NT2/D1 (cell line): ENCODE measurements at regions not wholly inside any gene's neighbourhood (a gene's known extent, or its start where the extent isn't known, plus 50 kb on each side); places are given as distances from the start of the nearest gene placed in this dataset.

Source experiments
- DNase-seq: peaks from one replicate; pipeline ENCODE4 v3.0.0-alpha.2; 2011; ENCODE audit warnings: low read depth, low spot score
- H3K27me3 ChIP-seq: 2 replicates; pipeline ENCODE4 v1.6.0; 2011; ENCODE audit warnings: mild to moderate bottlenecking; ENCODE audit not compliant: insufficient read length, insufficient read depth
- H3K36me3 ChIP-seq: 2 replicates; pipeline ENCODE4 v1.6.1; 2011; ENCODE audit warnings: mild to moderate bottlenecking, low read length, mixed read lengths; ENCODE audit not compliant: insufficient read depth, insufficient read length
- H3K4me1 ChIP-seq: 2 replicates; pipeline ENCODE4 v1.5.1; 2011; ENCODE audit not compliant: insufficient read depth, insufficient read length
- H3K4me3 ChIP-seq: 2 replicates; pipeline ENCODE4 v1.5.1; 2011; ENCODE audit warnings: low read depth; ENCODE audit not compliant: insufficient read length
- H3K9ac ChIP-seq: 2 replicates; pipeline ENCODE4 v1.6.0; 2011; ENCODE audit warnings: low read depth; ENCODE audit not compliant: insufficient read length
- H3K9me3 ChIP-seq: 2 replicates; pipeline ENCODE4 v1.5.1; 2011; ENCODE audit warnings: mild to moderate bottlenecking, low read length; ENCODE audit not compliant: insufficient read depth
- SUZ12 ChIP-seq: IDR thresholded peaks from 2 replicates; pipeline ENCODE4 v1.6.1; 2011; ENCODE audit not compliant: insufficient read length, insufficient read depth; ENCODE audit errors: extremely low read depth
- YY1 ChIP-seq: IDR thresholded peaks from 2 replicates; pipeline ENCODE4 v1.6.1; 2011; ENCODE audit not compliant: insufficient read length, insufficient read depth
- ZNF274 ChIP-seq: IDR thresholded peaks from 2 replicates; pipeline ENCODE4 v1.6.1; 2011; ENCODE audit warnings: mild to moderate bottlenecking, low read depth, low read length

- Histone ChIP-seq H3K4me1 (no peaks in the 10 kb centered on the region), H3K9me3 (no peaks in the 10 kb centered on the region), H3K4me3 (no peak overlapping the region), H3K9ac (no peak overlapping the region), H3K36me3 (no peaks in the 10 kb centered on the region), H3K27me3 (no peaks in the 10 kb centered on the region)
- no peak for DNase-seq
- TF ChIP-seq ZNF274: no peak
- no peak for TF ChIP-seq SUZ12
- TF ChIP-seq YY1: no peak
Measured at GRCh38 chr5:82387001-82387818, 109.1 kb upstream of the RPS23 start.

- no peak for DNase-seq
- Histone ChIP-seq H3K27me3 (no peaks in the 10 kb centered on the region), H3K36me3 (no peaks in the 10 kb centered on the region), H3K4me3 (no peak overlapping the region), H3K9ac (no peak overlapping the region), H3K4me1 (no peaks in the 10 kb centered on the region), H3K9me3 (no peaks in the 10 kb centered on the region)
- no peak for TF ChIP-seq SUZ12
- no peak for TF ChIP-seq YY1
Measured at GRCh38 chr5:82386576-82386975, 108.4 kb upstream of the RPS23 start.

- TF ChIP-seq ZNF274 (no peak), YY1 (no peak), SUZ12 (no peak)
- H3K36me3 ChIP-seq: no peaks in the 10 kb centered on the region
- H3K4me3 ChIP-seq: no peak overlapping the region
- no peak for DNase-seq
- no peaks in the 10 kb centered on the region for H3K4me1 ChIP-seq
- no peaks in the 10 kb centered on the region for H3K27me3 ChIP-seq
- H3K9me3 ChIP-seq: peaks cover 6% of the 10 kb centered on the region; the same call in 1 of the 2 replicates
- H3K9ac ChIP-seq: no peak overlapping the region
Measured at GRCh38 chr5:82384034-82384750, 106.0 kb upstream of the RPS23 start.

- H3K9me3 ChIP-seq: peaks cover 6% of the 10 kb centered on the region; the same call in 1 of the 2 replicates
- DNase-seq: no peak
- no peak overlapping the region for H3K4me3 ChIP-seq
- no peaks in the 10 kb centered on the region for H3K36me3 ChIP-seq
- H3K4me1 ChIP-seq: no peaks in the 10 kb centered on the region
- no peak overlapping the region for H3K9ac ChIP-seq
- H3K27me3 ChIP-seq: no peaks in the 10 kb centered on the region
- TF ChIP-seq YY1 (no peak), SUZ12 (no peak), ZNF274 (no peak)
Measured at GRCh38 chr5:82381591-82381990, 103.4 kb upstream of the RPS23 start.

GRCh38 chr5:82376307-82376706 is 98.2 kb upstream of the RPS23 start:
- no peak overlapping the region for H3K4me3 ChIP-seq
- H3K9ac ChIP-seq: no peak overlapping the region
- H3K4me1 ChIP-seq: no peaks in the 10 kb centered on the region
- H3K27me3 ChIP-seq: no peaks in the 10 kb centered on the region
- peaks cover 6% of the 10 kb centered on the region; the same call in 1 of the 2 replicates for H3K9me3 ChIP-seq
- DNase-seq: no peak
- TF ChIP-seq YY1 (no peak), SUZ12 (no peak), ZNF274 (no peak)
- no peaks in the 10 kb centered on the region for H3K36me3 ChIP-seq

- TF ChIP-seq SUZ12 (no peak), YY1 (no peak), ZNF274 (no peak)
- Histone ChIP-seq H3K27me3 (no peaks in the 10 kb centered on the region), H3K9ac (no peak overlapping the region), H3K36me3 (no peaks in the 10 kb centered on the region), H3K9me3 (peaks cover 6% of the 10 kb centered on the region; the same call in 1 of the 2 replicates), H3K4me1 (no peaks in the 10 kb centered on the region), H3K4me3 (no peak overlapping the region)
- no peak for DNase-seq
Measured at GRCh38 chr5:82375488-82376244, 97.5 kb upstream of the RPS23 start.

- TF ChIP-seq SUZ12 (no peak), YY1 (no peak), ZNF274 (no peak)
- Histone ChIP-seq H3K36me3 (no peaks in the 10 kb centered on the region), H3K27me3 (no peaks in the 10 kb centered on the region), H3K9me3 (peaks cover 3% of the 10 kb centered on the region; the same call in 1 of the 2 replicates), H3K4me3 (no peak overlapping the region), H3K4me1 (no peaks in the 10 kb centered on the region), H3K9ac (no peak overlapping the region)
- no peak for DNase-seq
Measured at GRCh38 chr5:82374637-82375036, 96.5 kb upstream of the RPS23 start.
